ENCODE measurements at regions not wholly inside any gene's neighbourhood (a gene's known extent, or its start where the extent isn't known, plus 50 kb on each side); places are given as distances from the start of the nearest gene placed in this dataset.

- DNase-seq = no peak
- Mint-ChIP-seq H3K4me1 (no peaks in the 10 kb centered on the region), H3K9me3 (no peaks in the 10 kb centered on the region), H3K27me3 (ENCODE audit: low read depth, poor library complexity) (no peaks in the 10 kb centered on the region), H3K27ac (no peak overlapping the region), H3K4me3 (no peak overlapping the region), H3K36me3 (ENCODE audit: low read depth) (no peaks in the 10 kb centered on the region)
- TF ChIP-seq CTCF (IDR thresholded peaks at IDR 0.05) = no peak
These were observed 92.0 kb upstream of the PRMT6 start for GRCh38 chr1:106964495-106964894.

GRCh38 chr1:106968644-106969043 is 87.8 kb upstream of the PRMT6 start:
- DNase-seq = no peak
- H3K4me1 Mint-ChIP-seq = no peaks in the 10 kb centered on the region

GRCh38 chr1:106969731-106970130 is 86.7 kb upstream of the PRMT6 start:
- H3K27ac Mint-ChIP-seq = no peak overlapping the region
- no peak for TF ChIP-seq CTCF (IDR thresholded peaks at IDR 0.05)
- no peaks in the 10 kb centered on the region for H3K27me3 Mint-ChIP-seq (ENCODE audit: low read depth, poor library complexity)
- no peaks in the 10 kb centered on the region for H3K4me1 Mint-ChIP-seq
- no peaks in the 10 kb centered on the region for H3K9me3 Mint-ChIP-seq
- H3K36me3 Mint-ChIP-seq (ENCODE audit: low read depth) = no peaks in the 10 kb centered on the region
- H3K4me3 Mint-ChIP-seq = no peak overlapping the region
- no peak for DNase-seq

More at GRCh38 chr1:106968644-106969043, 87.8 kb upstream of the PRMT6 start:
- Mint-ChIP-seq H3K27me3 (ENCODE audit: low read depth, poor library complexity) (no peaks in the 10 kb centered on the region), H3K27ac (no peak overlapping the region), H3K36me3 (ENCODE audit: low read depth) (no peaks in the 10 kb centered on the region), H3K9me3 (no peaks in the 10 kb centered on the region), H3K4me3 (no peak overlapping the region)
- no peak for TF ChIP-seq CTCF (IDR thresholded peaks at IDR 0.05)

- H3K9me3 Mint-ChIP-seq = peaks cover 5% of the 10 kb centered on the region
- no peaks in the 10 kb centered on the region for H3K27me3 Mint-ChIP-seq (ENCODE audit: low read depth, poor library complexity)
- TF ChIP-seq CTCF (IDR thresholded peaks at IDR 0.05) = no peak
- no peaks in the 10 kb centered on the region for H3K4me1 Mint-ChIP-seq
- H3K27ac Mint-ChIP-seq = no peak overlapping the region
- no peak for DNase-seq
- H3K4me3 Mint-ChIP-seq = no peak overlapping the region
- H3K36me3 Mint-ChIP-seq (ENCODE audit: low read depth) = no peaks in the 10 kb centered on the region
These were observed 84.4 kb upstream of the PRMT6 start for GRCh38 chr1:106972074-106972473.

- H3K27ac Mint-ChIP-seq = no peak overlapping the region
- H3K36me3 Mint-ChIP-seq (ENCODE audit: low read depth) = no peaks in the 10 kb centered on the region
- H3K4me3 Mint-ChIP-seq = no peak overlapping the region
- TF ChIP-seq CTCF (IDR thresholded peaks at IDR 0.05) = no peak
- no peaks in the 10 kb centered on the region for H3K4me1 Mint-ChIP-seq
- DNase-seq = no peak
- no peaks in the 10 kb centered on the region for H3K27me3 Mint-ChIP-seq (ENCODE audit: low read depth, poor library complexity)
- H3K9me3 Mint-ChIP-seq = peaks cover 5% of the 10 kb centered on the region
These were observed 80.5 kb upstream of the PRMT6 start for GRCh38 chr1:106975944-106976343.

- peaks cover 5% of the 10 kb centered on the region for H3K9me3 Mint-ChIP-seq
- no peaks in the 10 kb centered on the region for H3K4me1 Mint-ChIP-seq
- no peaks in the 10 kb centered on the region for H3K27me3 Mint-ChIP-seq (ENCODE audit: low read depth, poor library complexity)
- H3K4me3 Mint-ChIP-seq = no peak overlapping the region
- TF ChIP-seq CTCF (IDR thresholded peaks at IDR 0.05) = no peak
- no peak for DNase-seq
- H3K36me3 Mint-ChIP-seq (ENCODE audit: low read depth) = no peaks in the 10 kb centered on the region
- H3K27ac Mint-ChIP-seq = no peak overlapping the region
These were observed 77.8 kb upstream of the PRMT6 start for GRCh38 chr1:106978477-106979322.

Measured in nephron progenitor cell (in vitro differentiated cells).